GM12865 (cell line): ENCODE measurements at regions not wholly inside any gene's neighbourhood (a gene's known extent, or its start where the extent isn't known, plus 50 kb on each side); places are given as distances from the start of the nearest gene placed in this dataset.

Experiments
- DNase-seq: peaks from one replicate; pipeline ENCODE4 v3.0.0; 2010; ENCODE audit warnings: low read depth
- H3K4me3 ChIP-seq: 2 replicates; pipeline ENCODE4 v1.5.1; 2011; ENCODE audit warnings: mild to moderate bottlenecking, low read depth, low read length, control low read depth
- CTCF ChIP-seq: IDR thresholded peaks from 2 replicates; pipeline ENCODE4 v1.5.1; 2011; ENCODE audit warnings: low read length, control low read depth, low read depth, inconsistent platforms; ENCODE audit not compliant: insufficient read depth; ENCODE audit errors: missing control alignments

- no peak for DNase-seq
- TF ChIP-seq CTCF = no peak
- H3K4me3 ChIP-seq = no peak overlapping the region
Observed at GRCh38 chr4:183843248-183843671, 61.8 kb upstream of the STOX2 start.

DNA sequence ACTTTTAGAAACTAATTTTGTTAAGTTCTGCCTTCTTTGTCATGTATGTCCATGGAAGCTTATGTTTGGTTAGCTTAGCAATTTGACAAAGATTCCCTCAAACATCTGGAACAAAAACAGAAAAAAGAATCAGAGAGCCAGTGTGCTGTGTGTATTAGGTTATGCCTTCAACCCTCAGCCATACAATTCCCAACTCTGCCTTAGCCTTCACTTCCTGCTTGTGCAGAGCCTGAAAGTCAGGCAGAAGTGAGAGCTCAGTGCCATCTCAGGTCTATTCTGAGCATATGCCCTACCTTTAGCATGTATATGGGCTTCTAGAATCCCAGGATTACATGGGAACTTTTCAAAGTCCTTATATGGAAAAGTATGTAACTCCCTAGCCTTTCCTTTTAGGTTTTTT lies 58.2 kb upstream of the STOX2 start:
- no peak for TF ChIP-seq CTCF
- DNase-seq = no peak
- H3K4me3 ChIP-seq = no peak overlapping the region

- no peak overlapping the region for H3K4me3 ChIP-seq
- no peak for DNase-seq
- TF ChIP-seq CTCF = no peak
Observed at GRCh38 chr4:183848805-183849204, 56.3 kb upstream of the STOX2 start.

DNA sequence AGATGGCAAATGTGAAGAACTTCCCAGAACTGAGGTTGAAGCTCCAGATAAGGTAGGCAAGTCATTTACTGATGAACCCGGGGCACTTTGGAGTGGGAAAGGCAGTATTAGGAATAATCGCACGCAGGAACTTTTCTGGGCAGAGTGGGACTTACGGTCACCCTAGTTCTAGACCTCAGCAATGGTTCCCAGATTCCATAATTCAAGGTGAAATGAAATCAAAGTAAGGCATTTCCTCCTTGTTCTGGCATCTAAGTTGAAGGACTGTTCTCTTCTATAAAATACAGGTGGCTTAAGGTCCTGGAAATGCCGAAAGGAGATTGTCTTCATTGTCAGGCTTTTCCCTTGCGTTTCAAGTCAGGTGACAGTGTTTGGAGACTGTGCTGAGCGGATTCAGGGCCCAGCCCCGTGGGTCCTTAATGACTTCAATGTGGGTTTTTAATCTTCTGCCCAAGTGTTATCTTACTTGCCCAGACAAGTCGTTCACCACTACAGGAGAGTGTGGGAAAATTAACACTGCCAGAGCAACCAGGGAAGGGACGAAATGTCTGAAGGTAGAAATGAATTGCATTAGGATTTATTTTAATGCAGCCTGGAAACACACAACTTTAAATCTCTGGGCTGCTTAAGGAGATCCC lies 52.1 kb upstream of the STOX2 start:
- H3K4me3 ChIP-seq = no peak overlapping the region
- DNase-seq = no peak
- no peak for TF ChIP-seq CTCF

- no peak for TF ChIP-seq CTCF
- H3K4me3 ChIP-seq = no peak overlapping the region
- DNase-seq = no peak
Observed at GRCh38 chr4:183853548-183853940, 51.6 kb upstream of the STOX2 start.
